GM12878 (cell line): ENCODE measurements at regions not wholly inside any gene's neighbourhood (a gene's known extent, or its start where the extent isn't known, plus 50 kb on each side); places are given as distances from the start of the nearest gene placed in this dataset.

ENCODE experiments used
- ATAC-seq: fragments of 200-7000 bp; cut with Tn5 transposase; 3 replicates; pipeline ENCODE4 v1.9.1; 2020; ENCODE audit warnings: mild to moderate bottlenecking, moderate library complexity
- BruUV-seq: library from RNA; stranded (reverse); fragments of 400-500 nt; replicated peaks from 2 replicates; lab custom pipeline; 2021; lab: Mats Ljungman, UMichigan
- CTCF ChIA-PET: fragments of 300-600 bp; sonication (Branson Sonifier 250); formaldehyde crosslinking; extraction: SDS; loops from one replicate; lab custom pipeline; 2021; ENCODE audit warnings: inconsistent platforms; lab: Yijun Ruan, JAX
- POLR2A ChIA-PET: fragments of 350-600 bp; formaldehyde crosslinking; extraction: SDS; loops from one replicate; lab custom pipeline; 2021; ENCODE audit warnings: inconsistent platforms; lab: Charles Lee
- RAD21 ChIA-PET: fragments of 300-600 bp; sonication (Branson Sonifier 250); formaldehyde crosslinking; loops from one replicate; lab custom pipeline; 2023; ENCODE audit warnings: antibody characterized with exemption; ENCODE audit not compliant: unreplicated experiment; lab: Charles Lee
- SMC1A ChIA-PET: fragments of 300-600 bp; sonication (Branson Sonifier 250); formaldehyde crosslinking; loops from one replicate; lab custom pipeline; 2023; ENCODE audit not compliant: unreplicated experiment, uncharacterized antibody; lab: Charles Lee
- DNase-seq: peaks from one replicate; pipeline ENCODE4 v3.0.0-alpha.2; 2011; ENCODE audit warnings: low read depth, low spot score
- FAIRE-seq: peaks from 3 replicates; lab custom pipeline; 2011; peaks lifted over from hg19 to GRCh38; lab: Jason Lieb, UNC
- H2AFZ ChIP-seq: 2 replicates; pipeline ENCODE4 v1.6.0; 2011; ENCODE audit warnings: low read depth, low read length, control low read depth; ENCODE audit not compliant: control insufficient read depth
- H3K27ac ChIP-seq: 2 replicates; pipeline ENCODE4 v1.5.1; 2011; ENCODE audit warnings: control low read depth; ENCODE audit not compliant: control insufficient read depth, insufficient read depth
- H3K27me3 ChIP-seq, 2 experiments: replicated peaks in 1 of 2; 2 replicates each; pipeline versions ENCODE4 v1.6.0 to v1.6.1; 2011; ENCODE audit warnings: low read length in 1 of 2; ENCODE audit not compliant: control insufficient read depth in 2 of 2, insufficient read depth in 2 of 2
- H3K36me3 ChIP-seq, 2 experiments: 2 replicates each; pipeline ENCODE4 v1.5.1; 2011; ENCODE audit warnings: low read length in 1 of 2; ENCODE audit not compliant: control insufficient read depth in 2 of 2, insufficient read depth in 2 of 2
- H3K4me1 ChIP-seq: 2 replicates; pipeline ENCODE4 v1.6.1; 2011; ENCODE audit warnings: mild to moderate bottlenecking, low read length, moderate library complexity, mixed read lengths; ENCODE audit not compliant: control insufficient read depth, insufficient read depth
- H3K4me2 ChIP-seq: 2 replicates; pipeline ENCODE4 v1.6.0; 2011; ENCODE audit warnings: control low read depth; ENCODE audit not compliant: control insufficient read depth, insufficient read depth
- H3K4me3 ChIP-seq: fragments of 200-600 bp; sonication (generic); 2 replicates; pipeline ENCODE4 v1.5.1; 2016
- H3K79me2 ChIP-seq: 2 replicates; pipeline ENCODE4 v1.6.0; 2011; ENCODE audit warnings: low read length; ENCODE audit not compliant: control insufficient read depth, insufficient read depth
- H3K9ac ChIP-seq: 2 replicates; pipeline ENCODE4 v1.8.0; 2011; ENCODE audit warnings: low read length, control low read depth, mixed read lengths; ENCODE audit not compliant: control insufficient read depth, insufficient read depth
- H3K9me3 ChIP-seq: replicated peaks from 3 replicates; pipeline ENCODE4 v1.5.1; 2011; ENCODE audit warnings: mild to moderate bottlenecking, low read length; ENCODE audit not compliant: control insufficient read depth, insufficient read depth
- H4K20me1 ChIP-seq: 2 replicates; pipeline ENCODE4 v1.6.0; 2011; ENCODE audit not compliant: control insufficient read depth, insufficient read depth
- CBX3 ChIP-seq: fragments of 200-600 bp; sonication (generic); IDR thresholded peaks from 2 replicates; pipeline ENCODE4 v1.6.1; 2016; ENCODE audit warnings: low read depth, borderline replicate concordance
- E4F1 ChIP-seq: fragments of 450-650 bp; IDR thresholded peaks from 2 replicates; pipeline ENCODE4 v1.6.1; 2018; ENCODE audit warnings: borderline replicate concordance, mild to moderate bottlenecking; ENCODE audit not compliant: partially characterized antibody
- FOS ChIP-seq: IDR thresholded peaks from 3 replicates; pipeline ENCODE4 v1.6.1; 2011; ENCODE audit warnings: borderline replicate concordance; ENCODE audit not compliant: insufficient read length; ENCODE audit errors: extremely low read depth
- HDGF ChIP-seq: fragments of 450-650 bp; IDR thresholded peaks from 2 replicates; pipeline ENCODE4 v1.6.1; 2016; ENCODE audit warnings: antibody characterized with exemption
- KAT2A ChIP-seq: conservative IDR thresholded peaks from 2 replicates; pipeline ENCODE4 v1.6.1; 2011; ENCODE audit warnings: low read depth, low read length; ENCODE audit not compliant: control insufficient read depth
- MYC ChIP-seq: IDR thresholded peaks from 2 replicates; pipeline ENCODE4 v1.6.1; 2011; ENCODE audit warnings: mild to moderate bottlenecking, low read length, moderate library complexity, inconsistent platforms; ENCODE audit not compliant: insufficient read depth, insufficient replicate concordance, insufficient read length, severe bottlenecking
- RAD21 ChIP-seq: IDR thresholded peaks from 2 replicates; pipeline ENCODE4 v1.6.1; 2011; ENCODE audit warnings: mild to moderate bottlenecking, low read depth, low read length, moderate library complexity; ENCODE audit not compliant: insufficient read depth
- SKIL ChIP-seq: fragments of 450-650 bp; IDR thresholded peaks from 2 replicates; pipeline ENCODE4 v1.6.1; 2017; ENCODE audit warnings: mild to moderate bottlenecking, low read depth, inconsistent platforms; ENCODE audit not compliant: poor library complexity, severe bottlenecking
- SRF ChIP-seq, 2 experiments: IDR thresholded peaks; 2 replicates each; pipeline ENCODE4 v1.6.1; 2011; ENCODE audit warnings: low read depth in 2 of 2, low read length in 2 of 2, mild to moderate bottlenecking in 1 of 2, moderate library complexity in 1 of 2
- ZNF622 ChIP-seq: fragments of 450-650 bp; IDR thresholded peaks from 2 replicates; pipeline ENCODE4 v1.6.1; 2017; ENCODE audit warnings: mild to moderate bottlenecking, inconsistent platforms
- WGBS: methylation state at CpG from one replicate; pipeline ENCODE4 v1.1.6; 2016; ENCODE audit warnings: low lambda C conversion rate; ENCODE audit not compliant: insufficient replicate concordance, insufficient coverage; ENCODE audit errors: missing lambda C conversion rate; 5-methylcytosine and 5-hydroxymethylcytosine counted together
- in situ Hi-C: fragments of 300-500 bp; cut with MboI; formaldehyde crosslinking; loops from 9 replicates; pipeline ENCODE4 v1.14.3; 2018; ENCODE audit warnings: mixed read lengths
- intact Hi-C: fragments of 100-400 bp; cut with micrococcal nuclease; formaldehyde crosslinking; loops from one replicate; pipeline ENCODE4 v1.14.2; 2022; ENCODE audit not compliant: unreplicated experiment
- TF ChIP-seq, protein P1 (sequence below): IDR thresholded peaks from 2 replicates; pipeline ENCODE4 v1.6.1; 2012; ENCODE audit warnings: low read depth, low read length, improper control_type of control experiment

DNA sequence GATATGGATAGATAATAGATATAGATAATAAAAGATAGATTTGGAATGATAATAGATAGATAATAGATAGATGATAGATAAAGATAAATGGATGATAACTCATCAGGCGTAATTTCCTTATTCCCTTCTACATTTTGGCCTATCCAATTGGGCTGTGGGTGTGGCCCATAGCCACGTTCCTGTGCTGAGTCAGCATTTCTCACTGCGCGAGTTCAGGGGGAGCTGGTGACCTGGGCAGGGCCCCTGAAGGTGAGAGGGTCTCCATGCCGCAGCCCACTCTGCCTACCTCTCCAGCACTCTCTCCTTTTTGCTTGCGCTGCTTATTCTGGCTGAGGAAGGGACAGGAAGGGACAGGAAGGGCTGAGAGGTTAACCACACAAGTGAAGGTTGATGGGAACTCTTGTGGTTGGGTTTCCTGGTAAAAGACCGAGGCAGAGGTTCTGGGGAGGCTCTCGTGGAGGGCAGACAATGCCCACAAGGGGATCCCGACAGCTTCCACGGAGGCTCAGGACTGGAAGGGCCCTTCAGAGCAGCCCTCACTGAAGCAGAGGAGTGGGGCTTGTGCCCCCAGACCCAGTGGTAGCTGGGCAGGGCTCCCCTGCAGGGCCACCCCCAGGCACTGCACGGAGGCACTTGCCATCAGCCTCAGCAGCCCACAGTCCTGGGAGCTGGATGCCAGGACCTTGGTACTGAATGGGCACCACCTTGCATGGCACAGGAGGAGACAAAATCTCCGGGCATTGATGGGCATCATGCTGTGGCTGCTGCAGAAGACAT is 247.3 kb upstream of the PITRM1 start:
- H4K20me1 ChIP-seq = no peaks in the 10 kb centered on the region
- TF ChIP-seq SRF (IDR thresholded peaks at IDR 0.05; ENCODE audit: low read depth in 2 of 2, low read length in 2 of 2) (no peak), RAD21 (no peak), HDGF (no peak)
- TF ChIP-seq, all 136 proteins: peak for 0
- in situ Hi-C loops (no loop called here), intact Hi-C loops (no loop called here)
- SMC1A ChIA-PET = no interaction called here
- Histone ChIP-seq H3K27me3 (no peaks in the 10 kb centered on the region; a peak in 1 of 4 replicates), H3K9me3 (no peaks in the 10 kb centered on the region), H3K27ac (no peak overlapping the region), H3K4me2 (no peak overlapping the region), H2AFZ (no peak overlapping the region), H3K36me3 (no peaks in the 10 kb centered on the region), H3K4me3 (no peak overlapping the region), H3K4me1 (no peaks in the 10 kb centered on the region), H3K79me2 (no peaks in the 10 kb centered on the region), H3K9ac (no peak overlapping the region)
- DNase-seq (no peak), ATAC-seq (no peak), FAIRE-seq (no peak)
- 18% methylated on average over 12 of the region's 12 CpGs for WGBS
- RAD21 ChIA-PET = no interaction called here
- POLR2A ChIA-PET = no interaction called here
- BruUV-seq = no TSS peak
- CTCF ChIA-PET = no interaction called here

- H3K9me3 ChIP-seq = no peaks in the 10 kb centered on the region
- intact Hi-C loops = no loop called here
- H3K27ac ChIP-seq = no peak overlapping the region
- 64% methylated on average over 12 of the region's 12 CpGs for WGBS
- no peak overlapping the region for H3K4me2 ChIP-seq
- H3K36me3 ChIP-seq = no peaks in the 10 kb centered on the region
- SMC1A ChIA-PET = interaction anchor here (0.6 kb wide), 1 partner anchor 105 kb away, joined by 3 read pairs; no protein-coding TSS in a partner anchor
- no peaks in the 10 kb centered on the region; a peak in 1 of 4 replicates for H3K27me3 ChIP-seq
- RAD21 ChIA-PET = no interaction called here
- no TSS peak for BruUV-seq
- POLR2A ChIA-PET = no interaction called here
- CTCF ChIA-PET = no interaction called here
- no peak overlapping the region for H2AFZ ChIP-seq
- no peaks in the 10 kb centered on the region for H3K4me1 ChIP-seq
- DNase-seq (no peak), FAIRE-seq (no peak), ATAC-seq (no peak)
- H3K9ac ChIP-seq = no peak overlapping the region
- H3K4me3 ChIP-seq = no peak overlapping the region
- in situ Hi-C loops = no loop called here
- no peaks in the 10 kb centered on the region for H3K79me2 ChIP-seq
- no peaks in the 10 kb centered on the region for H4K20me1 ChIP-seq
- no peak for TF ChIP-seq ZNF622
- TF ChIP-seq CBX3 = no peak
- TF ChIP-seq, protein P1, sequence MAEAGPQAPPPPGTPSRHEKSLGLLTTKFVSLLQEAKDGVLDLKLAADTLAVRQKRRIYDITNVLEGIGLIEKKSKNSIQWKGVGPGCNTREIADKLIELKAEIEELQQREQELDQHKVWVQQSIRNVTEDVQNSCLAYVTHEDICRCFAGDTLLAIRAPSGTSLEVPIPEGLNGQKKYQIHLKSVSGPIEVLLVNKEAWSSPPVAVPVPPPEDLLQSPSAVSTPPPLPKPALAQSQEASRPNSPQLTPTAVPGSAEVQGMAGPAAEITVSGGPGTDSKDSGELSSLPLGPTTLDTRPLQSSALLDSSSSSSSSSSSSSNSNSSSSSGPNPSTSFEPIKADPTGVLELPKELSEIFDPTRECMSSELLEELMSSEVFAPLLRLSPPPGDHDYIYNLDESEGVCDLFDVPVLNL = no peak
- no peak for TF ChIP-seq E4F1
- no peak for TF ChIP-seq SKIL
- no peak for TF ChIP-seq MYC
- no peak for TF ChIP-seq KAT2A
- TF ChIP-seq FOS = no peak
Observed at GRCh38 chr10:3418926-3419325, 246.3 kb upstream of the PITRM1 start.
